Glutamatergic neuron (in vitro differentiated cells): ENCODE measurements at regions not wholly inside any gene's neighbourhood (a gene's known extent, or its start where the extent isn't known, plus 50 kb on each side); places are given as distances from the start of the nearest gene placed in this dataset.

ENCODE experiments used
- DNase-seq: peaks from one replicate; pipeline ENCODE4 v3.0.0; 2022
- H3K27ac Mint-ChIP-seq: one replicate; pipeline ENCODE4 v1.8.0; 2020; ENCODE audit warnings: mild to moderate bottlenecking, mixed read lengths, inconsistent platforms; ENCODE audit not compliant: unreplicated experiment
- H3K27me3 Mint-ChIP-seq: one replicate; pipeline ENCODE4 v1.8.0; 2020; ENCODE audit warnings: mild to moderate bottlenecking, moderate library complexity, mixed read lengths, inconsistent platforms; ENCODE audit not compliant: unreplicated experiment
- H3K36me3 Mint-ChIP-seq: one replicate; pipeline ENCODE4 v1.8.0; 2020; ENCODE audit warnings: mild to moderate bottlenecking, mixed read lengths, inconsistent platforms; ENCODE audit not compliant: unreplicated experiment
- H3K4me1 Mint-ChIP-seq: one replicate; pipeline ENCODE4 v1.8.0; 2020; ENCODE audit warnings: mild to moderate bottlenecking, low read depth, mixed read lengths, inconsistent platforms; ENCODE audit not compliant: unreplicated experiment
- H3K4me3 Mint-ChIP-seq: one replicate; pipeline ENCODE4 v1.8.0; 2020; ENCODE audit warnings: mild to moderate bottlenecking, mixed read lengths, inconsistent platforms; ENCODE audit not compliant: unreplicated experiment
- H3K9me3 Mint-ChIP-seq: one replicate; pipeline ENCODE4 v1.8.0; 2020; ENCODE audit warnings: mild to moderate bottlenecking, moderate library complexity, mixed read lengths, inconsistent platforms; ENCODE audit not compliant: unreplicated experiment
- TF ChIP-seq, protein P1 (sequence below): fragments of 200-600 bp; sonication (generic); IDR thresholded peaks from one replicate; pipeline ENCODE4 v1.5.0; 2021; ENCODE audit not compliant: partially characterized antibody, unreplicated experiment

DNA sequence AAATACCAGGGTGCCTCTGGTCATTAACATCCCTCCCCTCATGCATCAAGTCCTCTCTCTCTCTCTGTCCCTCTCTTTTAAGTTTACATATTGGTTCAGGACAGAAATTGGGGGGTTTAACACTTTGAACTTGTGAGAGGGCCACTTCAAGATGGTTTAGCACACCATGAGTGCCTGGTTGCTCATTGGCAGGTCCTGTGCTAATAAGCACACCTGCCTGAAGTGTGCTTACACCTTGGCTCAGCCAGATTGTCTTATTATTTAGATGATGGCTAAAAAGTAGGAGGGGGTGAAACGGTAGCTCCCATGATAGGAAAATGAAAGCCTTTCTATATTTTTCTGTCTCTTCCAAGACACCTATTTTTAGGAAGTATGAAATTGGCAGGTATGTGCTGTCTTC is 205.8 kb downstream of the ARL6IP6 start:
- DNase-seq: no peak
- Mint-ChIP-seq H3K4me3 (no peak overlapping the region), H3K27ac (no peak overlapping the region), H3K27me3 (no peaks in the 10 kb centered on the region), H3K4me1 (peaks cover 3% of the 10 kb centered on the region), H3K36me3 (no peaks in the 10 kb centered on the region), H3K9me3 (no peaks in the 10 kb centered on the region)
- TF ChIP-seq, protein P1, sequence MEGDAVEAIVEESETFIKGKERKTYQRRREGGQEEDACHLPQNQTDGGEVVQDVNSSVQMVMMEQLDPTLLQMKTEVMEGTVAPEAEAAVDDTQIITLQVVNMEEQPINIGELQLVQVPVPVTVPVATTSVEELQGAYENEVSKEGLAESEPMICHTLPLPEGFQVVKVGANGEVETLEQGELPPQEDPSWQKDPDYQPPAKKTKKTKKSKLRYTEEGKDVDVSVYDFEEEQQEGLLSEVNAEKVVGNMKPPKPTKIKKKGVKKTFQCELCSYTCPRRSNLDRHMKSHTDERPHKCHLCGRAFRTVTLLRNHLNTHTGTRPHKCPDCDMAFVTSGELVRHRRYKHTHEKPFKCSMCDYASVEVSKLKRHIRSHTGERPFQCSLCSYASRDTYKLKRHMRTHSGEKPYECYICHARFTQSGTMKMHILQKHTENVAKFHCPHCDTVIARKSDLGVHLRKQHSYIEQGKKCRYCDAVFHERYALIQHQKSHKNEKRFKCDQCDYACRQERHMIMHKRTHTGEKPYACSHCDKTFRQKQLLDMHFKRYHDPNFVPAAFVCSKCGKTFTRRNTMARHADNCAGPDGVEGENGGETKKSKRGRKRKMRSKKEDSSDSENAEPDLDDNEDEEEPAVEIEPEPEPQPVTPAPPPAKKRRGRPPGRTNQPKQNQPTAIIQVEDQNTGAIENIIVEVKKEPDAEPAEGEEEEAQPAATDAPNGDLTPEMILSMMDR: no peak

DNA sequence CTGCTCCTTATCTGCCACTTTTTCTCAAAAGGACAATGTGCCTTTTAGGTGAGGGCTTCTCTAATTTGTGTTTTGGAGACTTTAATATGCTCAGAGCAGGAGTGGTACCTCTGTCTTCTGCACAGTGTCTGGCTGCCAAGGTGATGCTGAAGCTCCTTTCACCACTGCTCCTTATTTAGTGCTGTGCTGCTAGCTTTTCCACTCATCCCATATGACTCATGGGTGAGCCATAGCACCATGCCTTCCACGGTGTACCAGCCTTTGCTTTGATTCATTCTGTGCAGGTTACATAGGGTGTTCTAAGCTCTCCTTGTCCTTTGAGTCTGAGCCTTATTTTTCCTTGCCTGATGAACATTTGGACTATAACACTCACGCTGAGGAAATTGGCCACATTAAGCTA is 202.4 kb downstream of the ARL6IP6 start:
- TF ChIP-seq, protein P1: no peak
- no peak for DNase-seq
- H3K4me1 Mint-ChIP-seq: no peaks in the 10 kb centered on the region

DNA sequence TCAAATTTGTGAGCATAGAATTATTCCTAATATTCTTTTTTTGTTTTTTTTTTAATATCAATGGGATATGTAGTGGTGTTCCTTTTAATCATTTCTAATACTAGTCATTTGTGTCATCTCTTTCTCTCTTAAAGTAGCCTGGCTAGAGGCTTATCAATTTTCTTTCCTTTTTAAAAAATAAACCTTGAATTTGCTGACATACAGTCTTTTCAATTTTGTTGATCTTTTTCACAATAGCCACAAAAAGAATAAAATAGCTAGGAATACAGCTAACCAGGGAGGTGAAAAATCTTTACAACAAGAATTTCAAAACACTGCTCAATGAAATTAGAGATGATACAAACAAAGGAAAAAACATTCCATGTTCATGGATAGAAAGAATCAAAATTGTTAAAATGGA is 192.6 kb downstream of the ARL6IP6 start:
- Mint-ChIP-seq H3K9me3 (no peaks in the 10 kb centered on the region), H3K27me3 (no peaks in the 10 kb centered on the region), H3K4me1 (no peaks in the 10 kb centered on the region), H3K36me3 (no peaks in the 10 kb centered on the region), H3K27ac (no peak overlapping the region), H3K4me3 (no peak overlapping the region)
- TF ChIP-seq, protein P1: no peak
- DNase-seq: no peak

More for the DNA sequence above, 202.4 kb downstream of the ARL6IP6 start:
- no peaks in the 10 kb centered on the region for H3K36me3 Mint-ChIP-seq
- no peak overlapping the region for H3K27ac Mint-ChIP-seq
- H3K27me3 Mint-ChIP-seq: no peaks in the 10 kb centered on the region
- no peaks in the 10 kb centered on the region for H3K9me3 Mint-ChIP-seq
- H3K4me3 Mint-ChIP-seq: no peak overlapping the region

GRCh38 chr2:152907046-152907445 is 188.6 kb downstream of the ARL6IP6 start:
- no peaks in the 10 kb centered on the region for H3K4me1 Mint-ChIP-seq
- no peaks in the 10 kb centered on the region for H3K9me3 Mint-ChIP-seq
- no peak overlapping the region for H3K27ac Mint-ChIP-seq
- H3K36me3 Mint-ChIP-seq: no peaks in the 10 kb centered on the region
- no peaks in the 10 kb centered on the region for H3K27me3 Mint-ChIP-seq
- TF ChIP-seq, protein P1: no peak
- no peak overlapping the region for H3K4me3 Mint-ChIP-seq
- DNase-seq: no peak

GRCh38 chr2:152894051-152894450 is 175.6 kb downstream of the ARL6IP6 start:
- H3K27me3 Mint-ChIP-seq: no peaks in the 10 kb centered on the region
- no peak for DNase-seq

More at GRCh38 chr2:152894051-152894450, 175.6 kb downstream of the ARL6IP6 start:
- no peaks in the 10 kb centered on the region for H3K4me1 Mint-ChIP-seq
- H3K36me3 Mint-ChIP-seq: no peaks in the 10 kb centered on the region
- TF ChIP-seq, protein P1: no peak
- H3K4me3 Mint-ChIP-seq: no peak overlapping the region
- H3K27ac Mint-ChIP-seq: no peak overlapping the region
- H3K9me3 Mint-ChIP-seq: no peaks in the 10 kb centered on the region
